ENCODE measurements at regions not wholly inside any gene's neighbourhood (a gene's known extent, or its start where the extent isn't known, plus 50 kb on each side); places are given as distances from the start of the nearest gene placed in this dataset.

DNA sequence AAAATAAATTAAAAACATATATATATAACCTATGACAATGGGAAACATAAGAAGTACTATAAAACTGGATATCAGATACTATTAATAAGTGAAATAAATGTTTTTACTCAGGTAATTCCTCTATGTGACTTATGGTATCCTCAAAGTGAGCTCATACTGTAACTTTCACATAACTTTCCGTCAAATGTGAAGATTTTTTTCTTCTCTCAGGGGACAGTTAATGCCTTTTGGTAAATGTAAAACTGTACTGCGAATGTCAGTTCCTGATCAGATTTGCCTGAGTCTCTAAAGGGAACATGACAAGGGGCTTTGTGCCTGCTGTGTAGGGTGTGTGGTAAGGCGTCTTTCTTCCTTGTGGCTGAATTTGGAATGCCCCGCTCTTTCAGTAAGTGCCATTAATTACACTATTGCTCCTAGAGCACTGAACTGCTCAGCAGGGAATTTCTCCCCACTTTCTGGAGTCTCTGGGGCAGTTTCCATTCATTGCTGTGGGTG, 271.8 kb downstream of the PRL start:
- no peak overlapping the region for H2AFZ ChIP-seq (ENCODE audit: low read length)
- H3T11ph ChIP-seq (ENCODE audit: low read length), result no peak overlapping the region
- H4K20me1 ChIP-seq (ENCODE audit: control insufficient read depth, insufficient read depth, insufficient read length), result no peaks in the 10 kb centered on the region
- no peak overlapping the region for H3K18ac ChIP-seq (ENCODE audit: insufficient read length, low read depth, low read length)
- no peak overlapping the region for H4K5ac ChIP-seq (ENCODE audit: insufficient read length, low read depth, low read length)
- Mint-ChIP-seq H3K9me3 (peaks cover 3 to 7% of the 10 kb centered on the region in 2 experiments; a peak in 3 of 5 replicates), H3K36me3 (ENCODE audit: insufficient read depth in 1 of 3, low read depth in 3 of 3) (peaks cover 0 to 21% (median 4%) of the 10 kb centered on the region in 3 experiments; a peak in 4 of 7 replicates), H3K4me3 (peak overlapping the region; percentile 33 to 70; a peak in 4 of 5 replicates), H3K27ac (peak overlapping the region; percentile 98 to 99 (median 99)), H3K4me1 (peaks cover 37 to 48% of the 10 kb centered on the region in 2 experiments), H3K27me3 (ENCODE audit: low read depth) (no peaks in the 10 kb centered on the region)
- H3K79me2 ChIP-seq (ENCODE audit: insufficient read depth, low read length), result no peaks in the 10 kb centered on the region
- H2AK5ac ChIP-seq (ENCODE audit: insufficient read length, low read length), result no peak overlapping the region
- H2BK5ac ChIP-seq (ENCODE audit: insufficient read length, low read length), result no peak overlapping the region
- no peak overlapping the region for H2BK12ac ChIP-seq (ENCODE audit: insufficient read length, low read depth, low read length)
- no peaks in the 10 kb centered on the region; the same call in 1 of the 2 replicates for H3K4me1 ChIP-seq (ENCODE audit: insufficient read depth, low read length)
- H3K9ac ChIP-seq (ENCODE audit: extremely low read depth, insufficient read length, low read length), result no peak overlapping the region
- no peak overlapping the region for H2BK15ac ChIP-seq (ENCODE audit: low read depth, low read length)
- no peak overlapping the region for H3K23ac ChIP-seq (ENCODE audit: insufficient read length, low read depth, low read length)
- TF ChIP-seq, protein P1, sequence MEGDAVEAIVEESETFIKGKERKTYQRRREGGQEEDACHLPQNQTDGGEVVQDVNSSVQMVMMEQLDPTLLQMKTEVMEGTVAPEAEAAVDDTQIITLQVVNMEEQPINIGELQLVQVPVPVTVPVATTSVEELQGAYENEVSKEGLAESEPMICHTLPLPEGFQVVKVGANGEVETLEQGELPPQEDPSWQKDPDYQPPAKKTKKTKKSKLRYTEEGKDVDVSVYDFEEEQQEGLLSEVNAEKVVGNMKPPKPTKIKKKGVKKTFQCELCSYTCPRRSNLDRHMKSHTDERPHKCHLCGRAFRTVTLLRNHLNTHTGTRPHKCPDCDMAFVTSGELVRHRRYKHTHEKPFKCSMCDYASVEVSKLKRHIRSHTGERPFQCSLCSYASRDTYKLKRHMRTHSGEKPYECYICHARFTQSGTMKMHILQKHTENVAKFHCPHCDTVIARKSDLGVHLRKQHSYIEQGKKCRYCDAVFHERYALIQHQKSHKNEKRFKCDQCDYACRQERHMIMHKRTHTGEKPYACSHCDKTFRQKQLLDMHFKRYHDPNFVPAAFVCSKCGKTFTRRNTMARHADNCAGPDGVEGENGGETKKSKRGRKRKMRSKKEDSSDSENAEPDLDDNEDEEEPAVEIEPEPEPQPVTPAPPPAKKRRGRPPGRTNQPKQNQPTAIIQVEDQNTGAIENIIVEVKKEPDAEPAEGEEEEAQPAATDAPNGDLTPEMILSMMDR (conservative IDR thresholded peaks at IDR 0.05), result no peak
- no peaks in the 10 kb centered on the region for H3K23me2 ChIP-seq (ENCODE audit: insufficient read length, low read depth, low read length, poor library complexity, severe bottlenecking)
- H3K4ac ChIP-seq (ENCODE audit: low read depth, low read length), result no peak overlapping the region
- no peaks in the 10 kb centered on the region for H3K9me3 ChIP-seq (ENCODE audit: control insufficient read depth, low read depth, low read length)
- no peak overlapping the region for H4K8ac ChIP-seq (replicated peaks; ENCODE audit: insufficient read length, low read depth, low read length)
- peak overlapping the region; percentile 53 for H3K27ac ChIP-seq (ENCODE audit: insufficient read length, low read depth, low read length)
- H3K27me3 ChIP-seq (ENCODE audit: insufficient read depth, low read length), result no peaks in the 10 kb centered on the region
- no peak overlapping the region for H3K14ac ChIP-seq (ENCODE audit: insufficient read depth, low read length)
- H4K91ac ChIP-seq (ENCODE audit: insufficient read length, low read depth, low read length), result no peak overlapping the region
- H3K56ac ChIP-seq (ENCODE audit: insufficient read length, low read depth, low read length), result no peak overlapping the region
- DNase-seq, result no peak
- no CpG with 5 or more reads among the region's 4 CpGs for WGBS (ENCODE audit: extremely low coverage, insufficient read length, low lambda C conversion rate)
- H2BK20ac ChIP-seq (ENCODE audit: low read depth, low read length, poor library complexity, severe bottlenecking), result no peak overlapping the region
- H2BK120ac ChIP-seq (ENCODE audit: low read depth, low read length, poor library complexity, severe bottlenecking), result no peak overlapping the region
- no peaks in the 10 kb centered on the region for H3K79me1 ChIP-seq (ENCODE audit: insufficient read depth, low read depth, low read length, poor library complexity, severe bottlenecking)
- peak overlapping the region; percentile 8 for H3K4me2 ChIP-seq (ENCODE audit: insufficient read depth, insufficient read length, low read length)
